Right atrium auricular region (tissue), 2 donors: ENCODE measurements at regions not wholly inside any gene's neighbourhood (a gene's known extent, or its start where the extent isn't known, plus 50 kb on each side); places are given as distances from the start of the nearest gene placed in this dataset.

Source experiments
- DNase-seq: peaks from one replicate; pipeline ENCODE4 v3.0.0-alpha.2; 2019; ENCODE audit warnings: low spot score
- H3K27ac ChIP-seq, 2 donors: fragments of 200-600 bp; sonication (generic); 1 replicate in 1 of 2; 2 replicates in 1 of 2; pipeline ENCODE4 v1.5.1; 2016 to 2019
- H3K27me3 ChIP-seq, 2 donors: fragments of 200-600 bp; sonication (generic); one replicate each; pipeline versions ENCODE4 v1.5.1 to v1.6.0; 2017 to 2019
- H3K36me3 ChIP-seq: fragments of 200-600 bp; sonication (generic); one replicate; pipeline ENCODE4 v1.5.1; 2016
- H3K4me1 ChIP-seq, 2 donors: fragments of 200-600 bp; sonication (generic); one replicate each; pipeline versions ENCODE4 v1.5.1 to v1.6.0; 2017 to 2019
- H3K4me3 ChIP-seq, 2 donors: fragments of 200-600 bp; sonication (generic); 1 replicate in 1 of 2; 2 replicates in 1 of 2; pipeline ENCODE4 v1.5.1; 2017 to 2019; ENCODE audit warnings: mild to moderate bottlenecking in 1 of 2, moderate library complexity in 1 of 2
- H3K9me3 ChIP-seq, 2 donors: fragments of 200-600 bp; sonication (generic); one replicate each; pipeline ENCODE4 v1.5.1; 2019
- CTCF ChIP-seq, 2 donors: fragments of 200-600 bp; sonication (generic); IDR thresholded peaks; one replicate each; pipeline ENCODE4 v1.5.1; 2019; ENCODE audit warnings: antibody characterized with exemption in 2 of 2

- TF ChIP-seq CTCF (IDR thresholded peaks at IDR 0.05), result no peak
- H3K27ac ChIP-seq, result peak overlapping the region; percentile 75 to 88
- H3K9me3 ChIP-seq, result peaks cover 0 to 9% of the 10 kb centered on the region in 2 donors
- no peak overlapping the region for H3K4me3 ChIP-seq
- no peaks in the 10 kb centered on the region for H3K27me3 ChIP-seq
- DNase-seq, result peak; percentile 65
- H3K36me3 ChIP-seq, result peaks cover 21% of the 10 kb centered on the region
- peaks cover 0 to 30% of the 10 kb centered on the region in 2 donors for H3K4me1 ChIP-seq
Measured at GRCh38 chr10:94274142-94274787, 88.5 kb downstream of the NOC3L start.

- peaks cover 0 to 30% of the 10 kb centered on the region in 2 donors for H3K4me1 ChIP-seq
Measured at GRCh38 chr10:94276140-94276539, 86.6 kb downstream of the NOC3L start.

GRCh38 chr10:94277450-94277849 is 85.3 kb downstream of the NOC3L start:
- H3K27ac ChIP-seq, result no peak overlapping the region
- H3K36me3 ChIP-seq, result no peaks in the 10 kb centered on the region
- no peaks in the 10 kb centered on the region for H3K9me3 ChIP-seq
- TF ChIP-seq CTCF (IDR thresholded peaks at IDR 0.05), result no peak
- H3K4me3 ChIP-seq, result no peak overlapping the region
- H3K27me3 ChIP-seq, result no peaks in the 10 kb centered on the region
- peaks cover 0 to 30% of the 10 kb centered on the region in 2 donors for H3K4me1 ChIP-seq
- no peak for DNase-seq

More at GRCh38 chr10:94276140-94276539, 86.6 kb downstream of the NOC3L start:
- Histone ChIP-seq H3K27ac (peak overlapping the region; percentile 71 to 88), H3K9me3 (peaks cover 0 to 9% of the 10 kb centered on the region in 2 donors), H3K27me3 (no peaks in the 10 kb centered on the region), H3K4me3 (no peak overlapping the region), H3K36me3 (peaks cover 12% of the 10 kb centered on the region)
- DNase-seq, result no peak
- no peak for TF ChIP-seq CTCF (IDR thresholded peaks at IDR 0.05)

- no peak for DNase-seq
- TF ChIP-seq CTCF (IDR thresholded peaks at IDR 0.05), result peak; percentile 81 to 89
- Histone ChIP-seq H3K4me1 (peaks cover 0 to 11% of the 10 kb centered on the region in 2 donors), H3K27ac (no peak overlapping the region), H3K4me3 (no peak overlapping the region), H3K36me3 (peaks cover 3% of the 10 kb centered on the region), H3K27me3 (no peaks in the 10 kb centered on the region), H3K9me3 (no peaks in the 10 kb centered on the region)
Measured at GRCh38 chr10:94279835-94280709, 82.7 kb downstream of the NOC3L start.

- no peak for DNase-seq
- no peak for TF ChIP-seq CTCF (IDR thresholded peaks at IDR 0.05)
- peaks cover 11% of the 10 kb centered on the region for H3K36me3 ChIP-seq
- no peaks in the 10 kb centered on the region for H3K9me3 ChIP-seq
- H3K4me3 ChIP-seq, result no peak overlapping the region
- H3K27ac ChIP-seq, result no peak overlapping the region
- no peaks in the 10 kb centered on the region for H3K4me1 ChIP-seq
- no peaks in the 10 kb centered on the region for H3K27me3 ChIP-seq
Measured at GRCh38 chr10:94281654-94282053, 81.1 kb downstream of the NOC3L start.
